ENCODE measurements at regions not wholly inside any gene's neighbourhood (a gene's known extent, or its start where the extent isn't known, plus 50 kb on each side); places are given as distances from the start of the nearest gene placed in this dataset.

- H3K36me3 ChIP-seq (ENCODE audit: control insufficient read depth, insufficient read depth, low read length), result no peaks in the 10 kb centered on the region
- H3K79me2 ChIP-seq (ENCODE audit: control insufficient read depth, insufficient read depth, low read length), result no peaks in the 10 kb centered on the region
Observed at GRCh38 chr2:234847639-234848038, 104.2 kb upstream of the SH3BP4 start.

GRCh38 chr2:234847364-234847635 lies 104.5 kb upstream of the SH3BP4 start:
- Histone ChIP-seq H3K79me2 (ENCODE audit: control insufficient read depth, insufficient read depth, low read length) (no peaks in the 10 kb centered on the region), H3K4me3 (replicated peaks in 1 of 4; ENCODE audit: control extremely low read depth in 1 of 4, insufficient read depth in 1 of 4, low read depth in 3 of 4, low read length in 4 of 4) (no peak overlapping the region), H4K20me1 (ENCODE audit: control insufficient read depth, extremely low read depth, insufficient read depth, low read length) (no peaks in the 10 kb centered on the region), H3K4me2 (ENCODE audit: extremely low read depth, insufficient read depth, low read length) (no peak overlapping the region), H2AFZ (ENCODE audit: low read length) (no peak overlapping the region), H3K4me1 (ENCODE audit: control insufficient read depth, extremely low read depth, insufficient read depth, low read length) (no peaks in the 10 kb centered on the region), H3K9me3 (ENCODE audit: control insufficient read depth, insufficient read depth, low read depth, low read length) (no peaks in the 10 kb centered on the region), H3K9ac (ENCODE audit: insufficient read depth, low read length) (no peak overlapping the region), H3K36me3 (ENCODE audit: control insufficient read depth, insufficient read depth, low read length) (no peaks in the 10 kb centered on the region), H3K27ac (ENCODE audit: insufficient read depth, low read length) (no peak overlapping the region), H3K27me3 (ENCODE audit: control insufficient read depth, insufficient read depth, low read length) (no peaks in the 10 kb centered on the region)
- DNase-seq (ENCODE audit: low read depth in 2 of 2), result no peak
- TF ChIP-seq EZH2 (IDR thresholded peaks at IDR 0.05; ENCODE audit: low read length, missing control alignments) (no peak), CTCF (conservative IDR thresholded peaks at IDR 0.05 in 1 of 2, IDR thresholded peaks at IDR 0.05 in 1 of 2; ENCODE audit: low read depth in 1 of 2, low read length in 2 of 2) (no peak)

More at GRCh38 chr2:234847639-234848038, 104.2 kb upstream of the SH3BP4 start:
- H4K20me1 ChIP-seq (ENCODE audit: control insufficient read depth, extremely low read depth, insufficient read depth, low read length), result no peaks in the 10 kb centered on the region
- no peaks in the 10 kb centered on the region for H3K27me3 ChIP-seq (ENCODE audit: control insufficient read depth, insufficient read depth, low read length)
- no peaks in the 10 kb centered on the region for H3K4me1 ChIP-seq (ENCODE audit: control insufficient read depth, extremely low read depth, insufficient read depth, low read length)
- no peak overlapping the region for H3K4me3 ChIP-seq (replicated peaks in 1 of 4; ENCODE audit: control extremely low read depth in 1 of 4, insufficient read depth in 1 of 4, low read depth in 3 of 4, low read length in 4 of 4)
- no peak overlapping the region for H3K9ac ChIP-seq (ENCODE audit: insufficient read depth, low read length)
- TF ChIP-seq CTCF (conservative IDR thresholded peaks at IDR 0.05 in 1 of 2, IDR thresholded peaks at IDR 0.05 in 1 of 2; ENCODE audit: low read depth in 1 of 2, low read length in 2 of 2), result no peak
- H2AFZ ChIP-seq (ENCODE audit: low read length), result no peak overlapping the region
- no peaks in the 10 kb centered on the region for H3K9me3 ChIP-seq (ENCODE audit: control insufficient read depth, insufficient read depth, low read depth, low read length)
- no peak for DNase-seq (ENCODE audit: low read depth in 2 of 2)
- no peak overlapping the region for H3K4me2 ChIP-seq (ENCODE audit: extremely low read depth, insufficient read depth, low read length)
- no peak overlapping the region for H3K27ac ChIP-seq (ENCODE audit: insufficient read depth, low read length)

- Histone ChIP-seq H2AFZ (ENCODE audit: low read length) (no peak overlapping the region), H3K9ac (ENCODE audit: insufficient read depth, low read length) (no peak overlapping the region), H3K79me2 (ENCODE audit: control insufficient read depth, insufficient read depth, low read length) (no peaks in the 10 kb centered on the region), H4K20me1 (ENCODE audit: control insufficient read depth, extremely low read depth, insufficient read depth, low read length) (no peaks in the 10 kb centered on the region), H3K4me1 (ENCODE audit: control insufficient read depth, extremely low read depth, insufficient read depth, low read length) (no peaks in the 10 kb centered on the region), H3K9me3 (ENCODE audit: control insufficient read depth, insufficient read depth, low read depth, low read length) (no peaks in the 10 kb centered on the region), H3K27me3 (ENCODE audit: control insufficient read depth, insufficient read depth, low read length) (no peaks in the 10 kb centered on the region), H3K4me2 (ENCODE audit: extremely low read depth, insufficient read depth, low read length) (no peak overlapping the region), H3K36me3 (ENCODE audit: control insufficient read depth, insufficient read depth, low read length) (no peaks in the 10 kb centered on the region), H3K4me3 (replicated peaks in 1 of 4; ENCODE audit: control extremely low read depth in 1 of 4, insufficient read depth in 1 of 4, low read depth in 3 of 4, low read length in 4 of 4) (no peak overlapping the region), H3K27ac (ENCODE audit: insufficient read depth, low read length) (no peak overlapping the region)
- no peak for DNase-seq (ENCODE audit: low read depth in 2 of 2)
- TF ChIP-seq CTCF (conservative IDR thresholded peaks at IDR 0.05 in 1 of 2, IDR thresholded peaks at IDR 0.05 in 1 of 2; ENCODE audit: low read depth in 1 of 2, low read length in 2 of 2) (no peak), EZH2 (IDR thresholded peaks at IDR 0.05; ENCODE audit: low read length, missing control alignments) (no peak)
Observed at GRCh38 chr2:234846599-234847363, 105.0 kb upstream of the SH3BP4 start.
